NB4 (cell line): ENCODE measurements at regions not wholly inside any gene's neighbourhood (a gene's known extent, or its start where the extent isn't known, plus 50 kb on each side); places are given as distances from the start of the nearest gene placed in this dataset.

Experiments used
- DNase-seq: peaks from one replicate; pipeline ENCODE4 v3.0.0; 2010; ENCODE audit warnings: low read depth
- H3K4me3 ChIP-seq: one replicate; pipeline ENCODE4 v1.5.1; 2011; ENCODE audit warnings: mild to moderate bottlenecking, low read depth, low read length, moderate library complexity
- CTCF ChIP-seq: IDR thresholded peaks from one replicate; pipeline ENCODE4 v1.5.1; 2012; ENCODE audit warnings: low read depth, low read length
- MAX ChIP-seq: IDR thresholded peaks from 2 replicates; pipeline ENCODE4 v1.6.1; 2011; ENCODE audit warnings: low read depth, low read length
- MYC ChIP-seq: IDR thresholded peaks from 2 replicates; pipeline ENCODE4 v1.6.1; 2011; ENCODE audit warnings: low read depth, low read length
- POLR2A ChIP-seq: IDR thresholded peaks from 2 replicates; pipeline ENCODE4 v1.6.1; 2011; ENCODE audit warnings: mild to moderate bottlenecking; ENCODE audit not compliant: insufficient read length; ENCODE audit errors: extremely low read depth

- TF ChIP-seq CTCF (no peak), POLR2A (no peak), MYC (no peak), MAX (no peak)
- DNase-seq = no peak
- H3K4me3 ChIP-seq = no peak overlapping the region
Observed at GRCh38 chr11:32178692-32179091, 87.8 kb downstream of the RCN1 start.

- no peak for DNase-seq
- no peak overlapping the region for H3K4me3 ChIP-seq
- TF ChIP-seq MAX = no peak
- TF ChIP-seq POLR2A = no peak
- no peak for TF ChIP-seq CTCF
- TF ChIP-seq MYC = no peak
Observed at GRCh38 chr11:32183512-32183911, 92.6 kb downstream of the RCN1 start.

- H3K4me3 ChIP-seq = no peak overlapping the region
- TF ChIP-seq MYC (no peak), MAX (no peak), CTCF (no peak), POLR2A (no peak)
- no peak for DNase-seq
Observed at GRCh38 chr11:32184041-32184722, 93.3 kb downstream of the RCN1 start.

GRCh38 chr11:32184723-32185376 is 94.0 kb downstream of the RCN1 start:
- no peak overlapping the region for H3K4me3 ChIP-seq
- no peak for TF ChIP-seq POLR2A
- DNase-seq = no peak

- DNase-seq = no peak
- TF ChIP-seq CTCF = no peak
- no peak for TF ChIP-seq MYC
- TF ChIP-seq MAX = no peak
- TF ChIP-seq POLR2A = no peak
- H3K4me3 ChIP-seq = no peak overlapping the region
Observed at GRCh38 chr11:32186118-32186517, 95.2 kb downstream of the RCN1 start.

- TF ChIP-seq POLR2A (no peak), MAX (no peak), MYC (no peak), CTCF (no peak)
- no peak overlapping the region for H3K4me3 ChIP-seq
- no peak for DNase-seq
Observed at GRCh38 chr11:32187111-32187510, 96.2 kb downstream of the RCN1 start.
